ENCODE measurements at regions not wholly inside any gene's neighbourhood (a gene's known extent, or its start where the extent isn't known, plus 50 kb on each side); places are given as distances from the start of the nearest gene placed in this dataset.
"Not testable (repeated sequence)": the region's sequence is repeated elsewhere in the genome, so short reads cannot be mapped to it uniquely, and the experiment has no call there.

DNA sequence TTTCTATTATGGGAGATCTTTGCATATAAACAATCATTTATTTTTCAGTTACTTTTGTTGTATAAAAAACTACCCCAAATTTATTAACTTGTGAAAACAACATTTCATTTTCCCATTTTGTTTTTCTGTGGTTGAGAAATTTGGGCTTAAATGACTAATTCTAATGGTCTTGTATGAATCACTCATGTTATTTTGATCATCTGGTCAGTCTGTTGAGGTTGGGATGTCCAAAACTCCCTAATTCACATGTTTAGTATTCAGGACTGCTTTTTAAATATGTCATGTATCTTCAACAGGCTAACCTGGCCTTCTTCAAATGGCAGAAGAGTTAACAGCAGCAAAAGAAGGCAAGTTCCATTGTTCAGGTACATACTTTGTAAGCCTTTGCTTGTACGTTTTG is 788.1 kb downstream of the TRIB2 start:
- TF ChIP-seq, protein P1, sequence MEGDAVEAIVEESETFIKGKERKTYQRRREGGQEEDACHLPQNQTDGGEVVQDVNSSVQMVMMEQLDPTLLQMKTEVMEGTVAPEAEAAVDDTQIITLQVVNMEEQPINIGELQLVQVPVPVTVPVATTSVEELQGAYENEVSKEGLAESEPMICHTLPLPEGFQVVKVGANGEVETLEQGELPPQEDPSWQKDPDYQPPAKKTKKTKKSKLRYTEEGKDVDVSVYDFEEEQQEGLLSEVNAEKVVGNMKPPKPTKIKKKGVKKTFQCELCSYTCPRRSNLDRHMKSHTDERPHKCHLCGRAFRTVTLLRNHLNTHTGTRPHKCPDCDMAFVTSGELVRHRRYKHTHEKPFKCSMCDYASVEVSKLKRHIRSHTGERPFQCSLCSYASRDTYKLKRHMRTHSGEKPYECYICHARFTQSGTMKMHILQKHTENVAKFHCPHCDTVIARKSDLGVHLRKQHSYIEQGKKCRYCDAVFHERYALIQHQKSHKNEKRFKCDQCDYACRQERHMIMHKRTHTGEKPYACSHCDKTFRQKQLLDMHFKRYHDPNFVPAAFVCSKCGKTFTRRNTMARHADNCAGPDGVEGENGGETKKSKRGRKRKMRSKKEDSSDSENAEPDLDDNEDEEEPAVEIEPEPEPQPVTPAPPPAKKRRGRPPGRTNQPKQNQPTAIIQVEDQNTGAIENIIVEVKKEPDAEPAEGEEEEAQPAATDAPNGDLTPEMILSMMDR (IDR thresholded peaks at IDR 0.05), result no peak
- no peak overlapping the region for H3K4me3 ChIP-seq
- DNase-seq (ENCODE audit: low spot score), result no peak
- no peak overlapping the region for H3K27ac ChIP-seq

DNA sequence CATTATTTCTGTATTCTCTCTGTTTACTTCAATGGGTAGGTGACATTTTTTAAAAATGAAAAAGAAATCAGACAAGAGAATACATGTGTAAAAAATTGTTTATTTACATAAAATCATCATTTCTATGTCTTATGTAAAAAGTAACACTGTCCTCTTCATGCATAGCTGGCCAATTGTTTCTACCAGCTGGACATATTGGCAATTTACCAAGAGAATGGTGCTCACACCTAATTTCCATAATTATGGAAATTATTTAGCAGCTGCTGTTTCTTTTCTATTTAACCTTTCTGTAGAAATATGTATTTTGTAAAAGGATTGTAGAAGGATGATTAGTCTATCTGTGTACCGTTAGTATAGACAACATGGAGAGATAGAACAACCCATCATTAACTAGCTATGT is 791.9 kb downstream of the TRIB2 start:
- TF ChIP-seq, protein P1 (IDR thresholded peaks at IDR 0.05), result no peak
- no peak overlapping the region for H3K4me3 ChIP-seq
- H3K27ac ChIP-seq, result no peak overlapping the region
- no peak for DNase-seq (ENCODE audit: low spot score)

DNA sequence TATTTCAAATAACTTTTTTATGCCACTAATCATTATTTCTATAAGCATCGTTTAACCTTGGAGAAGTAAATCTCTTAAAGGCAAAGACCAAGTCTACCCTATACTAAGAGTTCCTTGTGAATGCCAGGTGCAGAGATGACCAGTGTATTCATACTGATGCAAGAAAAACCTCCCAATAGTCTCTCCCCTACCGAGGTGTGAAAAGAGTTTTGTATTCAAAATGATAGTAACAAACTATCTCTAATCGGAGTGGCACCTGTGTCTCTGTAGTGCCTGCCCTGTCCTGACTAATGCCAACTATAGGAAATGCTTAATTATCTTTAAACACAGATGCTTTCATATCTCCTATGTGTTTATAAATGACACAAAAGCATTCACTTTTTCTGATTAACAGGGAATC is 798.5 kb downstream of the TRIB2 start:
- TF ChIP-seq, protein P1 (IDR thresholded peaks at IDR 0.05), result no peak
- H3K4me3 ChIP-seq, result no peak overlapping the region
- no peak for DNase-seq (ENCODE audit: low spot score)
- H3K27ac ChIP-seq, result no peak overlapping the region

DNA sequence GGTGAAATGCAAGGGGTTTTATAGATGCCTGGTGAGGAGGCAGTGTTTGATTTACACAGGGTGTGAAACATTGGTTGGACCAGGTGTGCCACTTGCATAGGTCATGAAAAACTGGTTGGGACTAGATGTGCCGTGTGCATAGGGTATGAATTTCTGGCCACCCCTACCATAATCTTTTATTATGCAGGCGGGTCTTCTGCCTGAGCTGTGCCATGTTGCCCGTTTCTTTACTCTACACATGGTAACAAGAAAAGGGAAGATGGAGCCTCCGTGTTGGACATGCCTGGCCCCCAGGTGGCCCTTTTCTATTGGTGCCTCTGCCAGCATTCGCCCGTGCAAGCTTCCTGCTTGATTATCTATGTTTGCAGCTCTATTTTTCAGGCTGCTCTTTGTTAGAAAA is 805.4 kb downstream of the TRIB2 start:
- no peak for DNase-seq (ENCODE audit: low spot score)
- TF ChIP-seq, protein P1 (IDR thresholded peaks at IDR 0.05), result no peak
- Histone ChIP-seq H3K27ac (no peak overlapping the region), H3K4me3 (no peak overlapping the region)

DNA sequence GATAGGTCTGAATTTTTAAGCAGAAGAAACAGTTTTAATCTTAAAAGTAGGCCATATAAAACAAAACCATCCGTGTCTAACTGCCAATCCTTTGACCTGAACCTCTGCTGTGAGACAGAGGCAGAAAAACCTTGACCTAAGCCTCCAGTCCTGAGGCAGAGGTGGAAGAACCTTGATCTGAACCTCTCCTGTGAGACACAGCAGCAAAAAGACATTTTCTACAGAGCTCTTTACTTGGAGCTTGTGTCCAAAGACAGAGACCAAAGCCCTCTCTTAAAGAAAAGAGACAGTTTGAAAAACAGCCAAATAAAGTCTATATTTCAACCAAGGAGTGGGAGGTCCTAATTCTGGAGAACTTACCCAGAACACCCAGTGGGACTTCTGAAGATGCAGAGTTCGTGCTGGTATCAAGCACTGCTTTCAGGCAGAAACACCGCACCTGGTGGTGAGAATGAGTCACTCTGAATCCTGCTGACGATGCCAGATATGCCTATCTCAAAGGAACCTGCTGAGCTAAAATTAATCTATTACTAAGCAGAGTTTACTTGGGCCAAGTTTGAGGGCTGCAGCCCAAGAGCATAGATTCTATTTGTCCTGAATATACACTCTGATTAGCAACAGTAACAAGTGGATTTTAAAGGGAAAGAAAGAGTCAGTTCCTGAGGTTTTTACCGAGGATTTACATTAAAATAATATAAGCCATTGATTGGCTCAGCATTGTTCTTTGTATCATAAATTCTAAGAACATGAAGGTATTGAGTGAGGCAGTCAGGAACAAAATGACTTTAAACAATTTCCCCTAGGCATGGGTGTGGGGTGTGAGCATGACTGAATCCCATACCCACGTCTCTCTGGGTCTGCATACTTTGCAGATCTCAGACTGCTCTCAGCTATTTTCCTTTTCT is 806.4 kb downstream of the TRIB2 start:
- TF ChIP-seq, protein P1 (IDR thresholded peaks at IDR 0.05), result no peak
- no peak overlapping the region for H3K27ac ChIP-seq
- no peak overlapping the region for H3K4me3 ChIP-seq
- DNase-seq (ENCODE audit: low spot score), result no peak

DNA sequence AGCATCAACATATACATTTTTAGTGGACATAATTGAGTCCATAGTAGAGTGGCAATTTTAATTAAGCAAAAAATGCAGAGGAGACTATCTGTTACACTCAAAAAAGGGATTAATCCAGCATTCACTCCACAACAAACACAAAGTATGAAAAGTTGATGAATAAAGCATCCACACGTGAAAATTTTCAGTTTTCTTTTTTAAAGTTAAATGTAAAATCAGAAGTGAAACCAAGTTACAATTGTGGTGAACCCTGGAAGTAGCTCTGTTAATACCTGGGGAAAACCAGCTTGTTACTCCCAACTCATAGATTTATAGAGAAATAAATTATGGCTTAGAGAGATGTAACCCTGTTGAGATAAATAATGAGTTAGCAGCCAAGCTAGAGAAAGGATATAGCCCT is 807.8 kb downstream of the TRIB2 start:
- no peak for DNase-seq (ENCODE audit: low spot score)
- TF ChIP-seq, protein P1 (IDR thresholded peaks at IDR 0.05), result no peak
- Histone ChIP-seq H3K27ac (no peak overlapping the region), H3K4me3 (no peak overlapping the region)

DNA sequence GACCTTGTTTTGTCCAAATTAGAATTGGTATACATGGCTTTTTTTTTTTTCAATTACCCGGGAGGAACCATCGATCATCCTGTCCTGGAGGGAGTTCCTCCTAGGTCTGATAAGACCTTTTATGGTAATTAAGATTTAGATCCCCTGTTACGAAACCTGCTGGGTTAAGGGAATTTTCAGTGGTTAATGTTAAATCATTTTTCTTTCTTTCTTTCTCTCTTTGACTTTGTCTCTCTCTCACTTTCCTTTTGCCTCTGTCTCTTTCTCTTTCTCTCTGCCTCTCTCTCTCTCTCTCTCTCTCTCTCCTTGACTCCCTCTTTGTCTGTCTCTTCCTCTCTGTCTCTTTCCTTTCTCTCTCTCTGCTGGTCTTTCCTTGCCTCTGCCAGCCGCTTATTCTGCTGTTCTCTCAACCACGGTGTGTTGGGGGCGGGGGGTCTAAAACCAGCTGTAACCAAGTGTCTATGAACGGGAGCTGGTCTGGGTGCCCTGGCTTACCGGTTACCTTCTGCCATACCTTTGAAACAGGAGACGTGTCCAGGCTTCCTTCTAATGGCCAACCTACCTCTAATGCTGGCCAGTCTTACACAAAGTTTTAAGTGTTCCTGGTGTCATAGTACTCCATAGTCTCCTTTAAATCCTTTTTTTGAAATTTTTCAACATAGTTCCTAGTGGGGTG is 815.1 kb downstream of the TRIB2 start:
- H3K27ac ChIP-seq; DNase-seq (ENCODE audit: low spot score); H3K4me3 ChIP-seq: not testable (repeated sequence)

DNA sequence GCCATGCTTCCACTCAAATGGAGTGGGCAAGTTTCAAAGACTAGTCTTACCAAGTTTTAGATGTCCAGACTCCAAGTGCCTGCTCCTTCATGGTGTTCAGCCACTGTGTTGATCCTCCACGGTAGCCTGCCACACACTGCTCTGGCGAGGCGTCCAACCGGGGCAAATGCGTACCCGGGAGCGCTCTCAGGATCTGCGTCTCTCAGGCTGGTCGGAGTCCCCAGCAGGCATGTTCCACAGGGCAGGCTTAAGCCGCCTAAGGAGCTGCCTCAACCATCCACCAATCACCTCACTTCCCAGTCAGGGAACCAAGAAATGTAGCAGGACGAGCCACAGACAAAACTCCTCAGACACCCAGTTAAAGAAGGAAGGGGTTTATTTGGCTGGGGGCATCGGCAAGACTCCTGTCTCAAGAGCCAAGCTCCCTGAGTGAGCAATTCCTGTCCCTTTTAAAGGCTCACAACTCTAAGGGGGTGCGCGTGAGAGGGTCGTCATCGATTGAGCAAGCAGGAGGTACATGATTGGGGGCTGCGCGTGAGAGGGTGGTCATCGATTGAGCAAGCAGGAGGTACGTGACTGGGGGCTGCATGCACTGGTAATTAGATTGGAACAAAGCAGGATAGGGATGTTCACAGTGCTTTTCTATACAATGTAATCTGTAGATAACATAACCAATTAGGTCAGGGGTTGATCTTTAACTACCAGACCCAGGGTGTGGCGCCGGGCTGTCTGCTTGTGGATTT is 816.2 kb downstream of the TRIB2 start:
- DNase-seq (ENCODE audit: low spot score); H3K27ac ChIP-seq; H3K4me3 ChIP-seq: not testable (repeated sequence)

Measured in coronary artery (tissue), 2 donors.